GM23248 (cell line): ENCODE measurements at regions not wholly inside any gene's neighbourhood (a gene's known extent, or its start where the extent isn't known, plus 50 kb on each side); places are given as distances from the start of the nearest gene placed in this dataset.

Source experiments
- EZH2 ChIP-seq: fragments of 200-600 bp; sonication (generic); IDR thresholded peaks from 2 replicates; pipeline ENCODE4 v1.6.1; 2018; ENCODE audit warnings: antibody characterized with exemption, mild to moderate bottlenecking; ENCODE audit not compliant: insufficient read depth, poor library complexity, severe bottlenecking
- EZH2phosphoT487 ChIP-seq: fragments of 200-600 bp; sonication (generic); IDR thresholded peaks from 2 replicates; pipeline ENCODE4 v1.6.1; 2018; ENCODE audit warnings: antibody characterized with exemption, moderate library complexity, mild to moderate bottlenecking, low read depth; ENCODE audit not compliant: insufficient read depth

DNA sequence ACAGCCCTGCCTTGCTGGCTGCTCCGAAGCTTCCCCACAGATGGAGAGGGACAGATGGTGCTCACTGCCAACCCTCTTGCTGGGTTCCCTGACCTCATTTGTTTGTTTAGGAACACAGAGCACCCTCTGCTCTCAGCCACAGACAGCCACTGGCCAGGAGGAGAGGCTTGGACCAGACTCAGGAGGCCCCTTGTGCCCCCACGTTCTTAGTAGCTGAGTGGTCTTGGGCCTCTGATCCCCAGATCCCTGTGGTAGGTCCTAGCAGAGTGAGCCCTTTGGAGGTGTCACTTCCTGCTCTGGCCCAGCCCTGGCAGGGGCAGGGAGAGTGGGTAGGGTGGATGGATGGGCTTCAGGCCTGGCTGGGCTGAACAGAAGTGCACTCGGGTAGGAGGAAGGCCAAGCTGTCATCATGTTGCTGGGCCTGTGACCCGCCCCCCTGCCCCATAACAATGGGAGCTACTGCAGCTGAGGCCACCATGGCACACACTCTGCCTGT, 84.0 kb downstream of the DHCR7 start:
- no peak for TF ChIP-seq EZH2phosphoT487
- TF ChIP-seq EZH2: no peak
